ENCODE measurements at regions not wholly inside any gene's neighbourhood (a gene's known extent, or its start where the extent isn't known, plus 50 kb on each side); places are given as distances from the start of the nearest gene placed in this dataset.
A peak's percentile ranks its signal among the peaks of the same experiment; 100 is the strongest.

DNA sequence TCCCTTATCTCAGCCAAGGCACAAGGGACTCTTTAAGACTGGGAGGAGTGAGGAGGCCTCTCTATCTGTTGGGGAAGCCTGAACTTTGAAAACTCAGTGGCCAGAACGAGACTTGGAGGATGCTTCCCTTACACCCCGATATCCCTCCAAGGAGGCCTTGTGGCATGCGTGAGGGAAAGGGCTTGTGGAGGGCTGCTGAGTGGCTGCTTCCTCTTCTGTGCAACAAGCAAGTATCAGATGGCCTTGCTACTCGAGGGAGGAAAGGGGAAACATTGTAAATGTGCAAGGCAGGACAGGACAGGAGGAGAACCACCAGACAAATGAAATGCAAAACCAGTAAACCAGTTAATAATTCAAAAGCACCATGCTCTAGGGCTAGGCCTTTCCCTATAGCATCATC lies 306.5 kb upstream of the MAP3K7 start:
- TF ChIP-seq, protein P1, sequence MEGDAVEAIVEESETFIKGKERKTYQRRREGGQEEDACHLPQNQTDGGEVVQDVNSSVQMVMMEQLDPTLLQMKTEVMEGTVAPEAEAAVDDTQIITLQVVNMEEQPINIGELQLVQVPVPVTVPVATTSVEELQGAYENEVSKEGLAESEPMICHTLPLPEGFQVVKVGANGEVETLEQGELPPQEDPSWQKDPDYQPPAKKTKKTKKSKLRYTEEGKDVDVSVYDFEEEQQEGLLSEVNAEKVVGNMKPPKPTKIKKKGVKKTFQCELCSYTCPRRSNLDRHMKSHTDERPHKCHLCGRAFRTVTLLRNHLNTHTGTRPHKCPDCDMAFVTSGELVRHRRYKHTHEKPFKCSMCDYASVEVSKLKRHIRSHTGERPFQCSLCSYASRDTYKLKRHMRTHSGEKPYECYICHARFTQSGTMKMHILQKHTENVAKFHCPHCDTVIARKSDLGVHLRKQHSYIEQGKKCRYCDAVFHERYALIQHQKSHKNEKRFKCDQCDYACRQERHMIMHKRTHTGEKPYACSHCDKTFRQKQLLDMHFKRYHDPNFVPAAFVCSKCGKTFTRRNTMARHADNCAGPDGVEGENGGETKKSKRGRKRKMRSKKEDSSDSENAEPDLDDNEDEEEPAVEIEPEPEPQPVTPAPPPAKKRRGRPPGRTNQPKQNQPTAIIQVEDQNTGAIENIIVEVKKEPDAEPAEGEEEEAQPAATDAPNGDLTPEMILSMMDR (IDR thresholded peaks at IDR 0.05) = no peak
- no peak for TF ChIP-seq POLR2A (IDR thresholded peaks at IDR 0.05)
- DNase-seq (no peak), ATAC-seq (no peak)
- H3K4me3 ChIP-seq = no peak overlapping the region
- H3K4me1 ChIP-seq = no peaks in the 10 kb centered on the region
- no peaks in the 10 kb centered on the region for H3K9me3 ChIP-seq
- WGBS, 2 donors = 36 to 40% methylated on average over 4 of the region's 4 CpGs
- H3K27ac ChIP-seq = no peak overlapping the region
- peaks cover 0 to 4% of the 10 kb centered on the region in 2 donors for H3K27me3 ChIP-seq
- no peaks in the 10 kb centered on the region for H3K36me3 ChIP-seq (replicated peaks in 1 of 2; ENCODE audit: insufficient read depth in 1 of 2, low read depth in 2 of 2)
- intact Hi-C loops (cut with DNase I) = no loop called here

DNA sequence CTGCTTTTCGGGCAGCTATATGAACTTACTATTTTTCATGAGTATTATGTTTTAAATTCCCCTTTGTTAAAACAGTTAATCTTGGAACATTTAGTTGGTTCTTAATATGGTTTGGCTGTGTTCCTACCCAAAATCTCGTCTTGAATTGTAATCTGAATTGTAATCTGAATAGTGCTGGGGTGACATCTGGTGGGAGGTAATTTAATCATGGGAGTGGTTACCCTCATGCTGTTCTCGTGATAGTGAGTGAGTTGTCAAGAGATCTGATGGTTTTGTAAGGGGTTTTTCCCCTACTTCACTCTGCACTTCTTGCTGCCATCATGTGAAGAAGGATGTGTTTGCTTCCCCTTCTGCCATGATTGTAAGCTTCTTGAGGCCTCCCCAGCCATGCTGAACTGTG lies 305.4 kb upstream of the MAP3K7 start:
- ATAC-seq = no peak
- WGBS, 2 donors = 37 to 46% methylated on average over 3 of the region's 3 CpGs
- Histone ChIP-seq H3K9me3 (no peaks in the 10 kb centered on the region), H3K36me3 (replicated peaks in 1 of 2; ENCODE audit: insufficient read depth in 1 of 2, low read depth in 2 of 2) (no peaks in the 10 kb centered on the region), H3K4me3 (no peak overlapping the region), H3K27ac (no peak overlapping the region), H3K27me3 (peaks cover 0 to 4% of the 10 kb centered on the region in 2 donors), H3K4me1 (no peaks in the 10 kb centered on the region)
- no peak for DNase-seq
- intact Hi-C loops (cut with DNase I) = no loop called here
- TF ChIP-seq POLR2A (IDR thresholded peaks at IDR 0.05) = no peak
- TF ChIP-seq, protein P1 (IDR thresholded peaks at IDR 0.05) = peak in 2 of 7 experiments; percentile 8 to 9

DNA sequence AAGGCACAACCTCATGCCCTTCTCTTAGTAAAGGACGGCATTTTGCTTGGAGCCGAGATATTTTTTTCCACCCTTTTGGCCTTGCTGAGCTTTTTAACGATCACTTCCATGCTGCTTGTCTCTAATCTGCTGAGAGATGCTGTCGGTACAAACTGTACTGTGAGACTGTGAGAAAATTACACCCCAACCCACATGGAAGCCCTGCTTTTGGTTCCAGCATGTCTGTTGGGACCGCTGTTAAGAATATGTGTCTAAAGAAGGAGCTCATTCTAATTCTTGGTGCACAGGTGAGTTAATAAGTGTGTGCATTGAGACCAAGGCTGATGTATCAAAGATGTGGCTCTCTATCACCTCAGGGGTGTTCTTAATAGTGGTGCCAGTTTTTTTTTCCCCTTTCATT lies 304.5 kb upstream of the MAP3K7 start:
- H3K9me3 ChIP-seq = no peaks in the 10 kb centered on the region
- TF ChIP-seq, protein P1 (IDR thresholded peaks at IDR 0.05) = no peak
- no peak for TF ChIP-seq POLR2A (IDR thresholded peaks at IDR 0.05)
- 50 to 62% methylated on average over 5 of the region's 5 CpGs for WGBS, 2 donors
- peaks cover 0 to 4% of the 10 kb centered on the region in 2 donors for H3K27me3 ChIP-seq
- H3K27ac ChIP-seq = no peak overlapping the region
- no peak for ATAC-seq
- H3K36me3 ChIP-seq (replicated peaks in 1 of 2; ENCODE audit: insufficient read depth in 1 of 2, low read depth in 2 of 2) = no peaks in the 10 kb centered on the region
- no peaks in the 10 kb centered on the region for H3K4me1 ChIP-seq
- no peak overlapping the region for H3K4me3 ChIP-seq
- no peak for DNase-seq
- intact Hi-C loops (cut with DNase I) = no loop called here

DNA sequence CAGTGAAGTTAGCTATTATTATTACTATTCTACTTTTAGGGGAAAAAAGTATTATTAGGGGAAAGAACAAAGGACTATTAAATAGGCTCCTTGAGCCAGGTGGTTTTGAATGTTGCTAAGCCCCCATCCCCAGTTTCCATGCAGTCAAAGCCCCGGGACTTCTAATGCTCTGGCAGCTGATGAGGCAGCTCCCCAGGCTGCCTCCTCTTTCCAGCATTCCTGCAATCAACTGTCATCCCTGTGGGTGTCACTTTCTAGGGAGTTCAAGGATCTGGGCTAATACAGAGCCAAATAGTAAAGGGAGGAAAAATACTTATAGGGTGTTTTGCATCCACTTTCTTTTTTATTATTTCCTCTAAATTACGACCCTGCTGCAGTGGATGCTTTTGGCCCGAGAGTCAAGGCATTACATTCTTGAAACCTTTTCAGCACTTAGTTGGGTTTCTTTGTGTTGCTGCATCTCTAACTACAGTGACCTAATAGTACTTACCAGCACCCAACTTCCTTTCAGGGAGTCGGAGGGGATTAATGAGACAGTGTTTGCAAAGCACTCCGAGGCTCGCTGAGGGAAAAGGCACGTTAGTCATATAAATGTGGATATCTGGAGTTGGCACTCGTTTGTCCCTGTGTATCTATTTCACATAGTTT lies 303.9 kb upstream of the MAP3K7 start:
- Histone ChIP-seq H3K27me3 (peaks cover 0 to 4% of the 10 kb centered on the region in 2 donors), H3K4me1 (no peaks in the 10 kb centered on the region), H3K36me3 (replicated peaks in 1 of 2; ENCODE audit: insufficient read depth in 1 of 2, low read depth in 2 of 2) (no peaks in the 10 kb centered on the region), H3K9me3 (no peaks in the 10 kb centered on the region), H3K27ac (no peak overlapping the region), H3K4me3 (no peak overlapping the region)
- ATAC-seq = no peak
- intact Hi-C loops (cut with DNase I) = no loop called here
- TF ChIP-seq POLR2A (IDR thresholded peaks at IDR 0.05) = no peak
- TF ChIP-seq, protein P1 (IDR thresholded peaks at IDR 0.05) = no peak
- no peak for DNase-seq
- 40 to 51% methylated on average over 8 of the region's 8 CpGs for WGBS, 2 donors

DNA sequence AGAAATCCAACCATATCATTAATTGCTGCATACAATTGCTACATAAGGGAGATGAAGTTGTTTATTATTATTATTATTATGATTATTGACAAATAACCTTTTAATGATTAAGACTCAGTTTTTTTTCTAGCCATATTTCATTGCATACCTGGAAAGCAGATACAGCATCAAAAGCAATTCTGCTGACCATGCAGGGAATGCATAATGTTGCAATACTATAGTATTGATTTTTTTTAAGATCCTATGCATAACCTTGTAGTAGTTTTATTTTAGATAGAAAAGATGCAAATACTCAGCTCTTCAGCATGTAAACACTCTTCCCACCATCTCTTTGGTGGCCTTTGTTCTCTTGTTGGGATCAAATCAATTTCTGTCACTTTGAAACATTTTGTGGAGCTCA lies 300.9 kb upstream of the MAP3K7 start:
- Histone ChIP-seq H3K9me3 (peaks cover 0 to 2% (median 0%) of the 10 kb centered on the region in 3 donors), H3K36me3 (replicated peaks in 1 of 2; ENCODE audit: insufficient read depth in 1 of 2, low read depth in 2 of 2) (no peaks in the 10 kb centered on the region), H3K4me1 (no peaks in the 10 kb centered on the region), H3K27me3 (peaks cover 0 to 4% of the 10 kb centered on the region in 2 donors), H3K4me3 (no peak overlapping the region), H3K27ac (no peak overlapping the region)
- TF ChIP-seq, protein P1 (IDR thresholded peaks at IDR 0.05) = no peak
- TF ChIP-seq POLR2A (IDR thresholded peaks at IDR 0.05) = no peak
- ATAC-seq (no peak), DNase-seq (no peak)
- intact Hi-C loops (cut with DNase I) = no loop called here

All from body of pancreas (tissue), 4 donors.